ENCODE measurements at regions not wholly inside any gene's neighbourhood (a gene's known extent, or its start where the extent isn't known, plus 50 kb on each side); places are given as distances from the start of the nearest gene placed in this dataset.
"Not testable (repeated sequence)": the region's sequence is repeated elsewhere in the genome, so short reads cannot be mapped to it uniquely, and the experiment has no call there.

GRCh38 chr18:56487801-56488200 is 150.6 kb downstream of the TXNL1 start:
- TF ChIP-seq CTCF (IDR thresholded peaks at IDR 0.05 in 4 of 5, conservative IDR thresholded peaks at IDR 0.05 in 1 of 5) (no peak), POLR2A (IDR thresholded peaks at IDR 0.05) (no peak)
- intact Hi-C loops (cut with DNase I; ENCODE audit: low total_unique reads), result no loop called here
- in situ Hi-C loops (cut with MboI; ENCODE audit: low sequenced_read_pairs in 4 of 4), result no loop called here

DNA sequence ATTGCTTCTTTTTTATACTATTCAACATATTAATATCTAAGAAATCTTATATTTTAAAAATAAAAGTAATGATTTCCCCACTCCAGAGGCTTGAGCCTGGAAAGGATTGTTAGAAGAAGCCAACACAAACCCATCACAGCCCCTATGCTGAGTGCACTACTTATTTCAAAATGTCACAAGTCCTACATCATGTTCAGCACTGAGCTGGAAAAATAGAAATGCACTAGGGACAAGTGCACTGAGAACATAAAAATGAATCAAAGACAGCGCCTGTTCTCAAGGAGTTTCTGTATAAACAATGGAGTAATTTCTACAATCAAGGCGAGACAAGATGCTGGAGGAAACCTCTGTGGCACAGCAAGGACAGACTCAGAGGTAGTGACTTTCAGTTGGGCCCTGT is 155.0 kb downstream of the TXNL1 start:
- H3K9me3 ChIP-seq, result no peaks in the 10 kb centered on the region
- H3K27me3 ChIP-seq, result no peaks in the 10 kb centered on the region
- no peaks in the 10 kb centered on the region for H3K4me1 ChIP-seq
- DNase-seq (no peak), ATAC-seq (no peak)
- H3K27ac ChIP-seq, result no peak overlapping the region
- TF ChIP-seq POLR2A (IDR thresholded peaks at IDR 0.05) (no peak), CTCF (IDR thresholded peaks at IDR 0.05 in 4 of 5, conservative IDR thresholded peaks at IDR 0.05 in 1 of 5) (no peak)
- no peaks in the 10 kb centered on the region for H3K36me3 ChIP-seq
- in situ Hi-C loops (cut with MboI; ENCODE audit: low sequenced_read_pairs in 4 of 4), result no loop called here
- intact Hi-C loops (cut with DNase I; ENCODE audit: low total_unique reads), result no loop called here
- no peak overlapping the region for H3K4me3 ChIP-seq

More at GRCh38 chr18:56487801-56488200, 150.6 kb downstream of the TXNL1 start:
- no peak for DNase-seq
- ATAC-seq, result no peak
- Histone ChIP-seq H3K9me3 (no peaks in the 10 kb centered on the region), H3K27me3 (no peaks in the 10 kb centered on the region), H3K4me3 (no peak overlapping the region), H3K4me1 (no peaks in the 10 kb centered on the region), H3K36me3 (no peaks in the 10 kb centered on the region), H3K27ac (no peak overlapping the region)

DNA sequence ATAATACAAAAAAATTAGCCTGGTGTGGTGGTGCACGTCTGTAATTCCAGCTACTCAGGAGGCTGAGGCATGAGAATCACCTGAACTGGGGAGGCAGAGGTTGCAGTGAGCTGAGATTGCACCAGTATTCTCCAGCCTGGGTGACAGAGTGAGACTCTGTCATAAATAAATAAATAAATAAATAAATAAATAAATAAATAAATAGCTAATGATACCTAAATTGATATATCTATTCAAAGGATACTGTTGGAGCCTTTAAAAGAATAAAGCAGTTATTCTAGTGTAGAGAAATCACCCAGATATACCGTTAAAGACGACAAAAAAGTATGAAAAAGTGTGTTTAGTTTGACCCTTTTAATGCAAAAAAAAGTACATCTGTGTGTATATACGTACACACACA is 155.6 kb downstream of the TXNL1 start:
- in situ Hi-C loops (cut with MboI; ENCODE audit: low sequenced_read_pairs in 4 of 4); H3K4me1 ChIP-seq; H3K27me3 ChIP-seq; H3K4me3 ChIP-seq; H3K27ac ChIP-seq; ATAC-seq; H3K9me3 ChIP-seq; DNase-seq; H3K36me3 ChIP-seq; intact Hi-C loops (cut with DNase I; ENCODE audit: low total_unique reads): not testable (repeated sequence)

- Histone ChIP-seq H3K4me1 (no peaks in the 10 kb centered on the region), H3K4me3 (no peak overlapping the region), H3K27ac (no peak overlapping the region), H3K36me3 (no peaks in the 10 kb centered on the region), H3K9me3 (no peaks in the 10 kb centered on the region), H3K27me3 (no peaks in the 10 kb centered on the region)
- no peak for TF ChIP-seq CTCF (IDR thresholded peaks at IDR 0.05 in 4 of 5, conservative IDR thresholded peaks at IDR 0.05 in 1 of 5)
- no peak for TF ChIP-seq POLR2A (IDR thresholded peaks at IDR 0.05)
- intact Hi-C loops (cut with DNase I; ENCODE audit: low total_unique reads) (no loop called here), in situ Hi-C loops (cut with MboI; ENCODE audit: low sequenced_read_pairs in 4 of 4) (no loop called here)
- no peak for DNase-seq
- ATAC-seq, result no peak
These were observed 156.6 kb downstream of the TXNL1 start for GRCh38 chr18:56481751-56482150.

DNA sequence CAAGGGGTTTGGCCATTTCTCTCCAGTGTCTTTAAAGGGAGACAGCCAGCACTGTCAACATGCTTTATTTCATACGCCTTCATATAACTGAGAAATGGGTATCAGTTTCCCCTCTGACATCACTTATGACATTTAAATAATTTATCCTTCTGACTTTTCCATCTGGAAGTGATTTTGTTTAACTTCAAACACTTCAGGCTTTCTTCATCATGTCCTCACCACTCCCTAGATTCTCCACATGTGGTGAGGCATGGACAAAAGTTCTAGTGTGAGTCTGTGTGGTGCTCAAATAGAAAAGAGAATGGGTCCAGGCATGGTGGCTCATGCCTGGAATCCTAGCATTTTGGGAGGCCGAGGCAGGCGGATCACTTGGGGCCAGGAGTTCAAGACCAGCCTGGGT is 158.6 kb downstream of the TXNL1 start:
- Histone ChIP-seq H3K4me1 (no peaks in the 10 kb centered on the region), H3K4me3 (no peak overlapping the region), H3K27me3 (no peaks in the 10 kb centered on the region), H3K9me3 (no peaks in the 10 kb centered on the region), H3K27ac (no peak overlapping the region), H3K36me3 (no peaks in the 10 kb centered on the region)
- ATAC-seq, result no peak
- in situ Hi-C loops (cut with MboI; ENCODE audit: low sequenced_read_pairs in 4 of 4), result no loop called here
- intact Hi-C loops (cut with DNase I; ENCODE audit: low total_unique reads), result no loop called here
- TF ChIP-seq POLR2A (IDR thresholded peaks at IDR 0.05) (no peak), CTCF (IDR thresholded peaks at IDR 0.05 in 4 of 5, conservative IDR thresholded peaks at IDR 0.05 in 1 of 5) (no peak)
- DNase-seq, result no peak

All from gastrocnemius medialis (tissue), 4 donors.